ENCODE measurements at regions not wholly inside any gene's neighbourhood (a gene's known extent, or its start where the extent isn't known, plus 50 kb on each side); places are given as distances from the start of the nearest gene placed in this dataset.

DNA sequence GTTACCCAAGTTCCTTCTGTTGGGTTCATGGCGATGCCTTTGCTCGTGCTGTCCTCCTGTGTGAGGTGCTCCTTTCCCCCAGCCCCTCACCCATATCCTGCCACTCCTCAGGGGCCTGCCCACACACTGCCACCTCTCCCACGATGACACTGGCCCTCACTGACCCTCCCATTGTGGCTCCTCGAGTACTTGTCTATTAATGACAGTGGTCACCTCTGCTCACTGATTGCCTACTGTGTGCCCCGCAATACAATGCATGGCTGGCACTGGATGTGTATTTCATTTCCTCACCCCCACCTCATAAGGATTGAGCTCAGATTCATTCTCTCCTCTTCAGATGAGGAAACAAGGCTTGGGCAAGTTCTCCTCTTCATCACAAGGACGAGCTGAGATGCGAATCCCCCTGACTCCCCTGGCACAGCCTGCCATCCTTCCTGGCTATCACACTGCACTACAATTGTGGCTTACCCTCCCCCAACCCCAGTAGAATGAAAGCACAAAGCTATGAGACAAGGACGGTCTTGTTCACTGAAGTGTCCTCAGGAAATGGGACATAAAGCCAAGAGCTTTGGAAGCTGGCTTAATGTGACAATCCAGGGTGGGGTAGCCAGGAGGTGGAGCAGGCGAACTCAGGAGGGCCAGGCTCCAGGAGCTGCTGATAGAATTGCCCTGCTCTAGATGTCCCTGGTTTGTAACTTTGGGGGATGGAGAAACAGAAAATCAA is 93.9 kb upstream of the RAB12 start:
- Histone ChIP-seq H3K4me3 (ENCODE audit: low read depth in 1 of 3, low read length in 3 of 3) (no peak overlapping the region), H3K9me3 (ENCODE audit: control insufficient read depth in 4 of 4, low read length in 3 of 4) (peaks cover 0 to 1% (median 0%) of the 10 kb centered on the region in 4 donors), H3K27me3 (ENCODE audit: control insufficient read depth in 4 of 4, insufficient read depth in 4 of 4, low read length in 3 of 4) (no peaks in the 10 kb centered on the region), H3K9ac (ENCODE audit: low read depth in 1 of 2, low read length in 2 of 2) (no peak overlapping the region), H3K36me3 (ENCODE audit: control insufficient read depth in 4 of 4, insufficient read depth in 3 of 4, low read depth in 1 of 4, low read length in 3 of 4) (no peaks in the 10 kb centered on the region), H3K4me1 (ENCODE audit: control insufficient read depth in 4 of 4, insufficient read depth in 4 of 4, low read length in 3 of 4) (no peaks in the 10 kb centered on the region), H3K27ac (ENCODE audit: low read depth in 1 of 2, low read length in 2 of 2) (no peak overlapping the region)
- WGBS = 80% methylated on average over 9 of the region's 9 CpGs
- no peak for DNase-seq (ENCODE audit: low spot score)
- TF ChIP-seq TAF1 (conservative IDR thresholded peaks at IDR 0.05) = no peak
- TF ChIP-seq YY1 (IDR thresholded peaks at IDR 0.05) = no peak
- TF ChIP-seq, protein P1, sequence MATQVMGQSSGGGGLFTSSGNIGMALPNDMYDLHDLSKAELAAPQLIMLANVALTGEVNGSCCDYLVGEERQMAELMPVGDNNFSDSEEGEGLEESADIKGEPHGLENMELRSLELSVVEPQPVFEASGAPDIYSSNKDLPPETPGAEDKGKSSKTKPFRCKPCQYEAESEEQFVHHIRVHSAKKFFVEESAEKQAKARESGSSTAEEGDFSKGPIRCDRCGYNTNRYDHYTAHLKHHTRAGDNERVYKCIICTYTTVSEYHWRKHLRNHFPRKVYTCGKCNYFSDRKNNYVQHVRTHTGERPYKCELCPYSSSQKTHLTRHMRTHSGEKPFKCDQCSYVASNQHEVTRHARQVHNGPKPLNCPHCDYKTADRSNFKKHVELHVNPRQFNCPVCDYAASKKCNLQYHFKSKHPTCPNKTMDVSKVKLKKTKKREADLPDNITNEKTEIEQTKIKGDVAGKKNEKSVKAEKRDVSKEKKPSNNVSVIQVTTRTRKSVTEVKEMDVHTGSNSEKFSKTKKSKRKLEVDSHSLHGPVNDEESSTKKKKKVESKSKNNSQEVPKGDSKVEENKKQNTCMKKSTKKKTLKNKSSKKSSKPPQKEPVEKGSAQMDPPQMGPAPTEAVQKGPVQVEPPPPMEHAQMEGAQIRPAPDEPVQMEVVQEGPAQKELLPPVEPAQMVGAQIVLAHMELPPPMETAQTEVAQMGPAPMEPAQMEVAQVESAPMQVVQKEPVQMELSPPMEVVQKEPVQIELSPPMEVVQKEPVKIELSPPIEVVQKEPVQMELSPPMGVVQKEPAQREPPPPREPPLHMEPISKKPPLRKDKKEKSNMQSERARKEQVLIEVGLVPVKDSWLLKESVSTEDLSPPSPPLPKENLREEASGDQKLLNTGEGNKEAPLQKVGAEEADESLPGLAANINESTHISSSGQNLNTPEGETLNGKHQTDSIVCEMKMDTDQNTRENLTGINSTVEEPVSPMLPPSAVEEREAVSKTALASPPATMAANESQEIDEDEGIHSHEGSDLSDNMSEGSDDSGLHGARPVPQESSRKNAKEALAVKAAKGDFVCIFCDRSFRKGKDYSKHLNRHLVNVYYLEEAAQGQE (IDR thresholded peaks at IDR 0.05) = no peak
- no peak for TF ChIP-seq HNF4G (IDR thresholded peaks at IDR 0.05)
- no peak for TF ChIP-seq HNF4A (conservative IDR thresholded peaks at IDR 0.05)
- no peak for TF ChIP-seq RAD21 (IDR thresholded peaks at IDR 0.05)
- TF ChIP-seq, protein P2, sequence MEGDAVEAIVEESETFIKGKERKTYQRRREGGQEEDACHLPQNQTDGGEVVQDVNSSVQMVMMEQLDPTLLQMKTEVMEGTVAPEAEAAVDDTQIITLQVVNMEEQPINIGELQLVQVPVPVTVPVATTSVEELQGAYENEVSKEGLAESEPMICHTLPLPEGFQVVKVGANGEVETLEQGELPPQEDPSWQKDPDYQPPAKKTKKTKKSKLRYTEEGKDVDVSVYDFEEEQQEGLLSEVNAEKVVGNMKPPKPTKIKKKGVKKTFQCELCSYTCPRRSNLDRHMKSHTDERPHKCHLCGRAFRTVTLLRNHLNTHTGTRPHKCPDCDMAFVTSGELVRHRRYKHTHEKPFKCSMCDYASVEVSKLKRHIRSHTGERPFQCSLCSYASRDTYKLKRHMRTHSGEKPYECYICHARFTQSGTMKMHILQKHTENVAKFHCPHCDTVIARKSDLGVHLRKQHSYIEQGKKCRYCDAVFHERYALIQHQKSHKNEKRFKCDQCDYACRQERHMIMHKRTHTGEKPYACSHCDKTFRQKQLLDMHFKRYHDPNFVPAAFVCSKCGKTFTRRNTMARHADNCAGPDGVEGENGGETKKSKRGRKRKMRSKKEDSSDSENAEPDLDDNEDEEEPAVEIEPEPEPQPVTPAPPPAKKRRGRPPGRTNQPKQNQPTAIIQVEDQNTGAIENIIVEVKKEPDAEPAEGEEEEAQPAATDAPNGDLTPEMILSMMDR (IDR thresholded peaks at IDR 0.05; ENCODE audit: low read depth, low read length, missing input control) = no peak

DNA sequence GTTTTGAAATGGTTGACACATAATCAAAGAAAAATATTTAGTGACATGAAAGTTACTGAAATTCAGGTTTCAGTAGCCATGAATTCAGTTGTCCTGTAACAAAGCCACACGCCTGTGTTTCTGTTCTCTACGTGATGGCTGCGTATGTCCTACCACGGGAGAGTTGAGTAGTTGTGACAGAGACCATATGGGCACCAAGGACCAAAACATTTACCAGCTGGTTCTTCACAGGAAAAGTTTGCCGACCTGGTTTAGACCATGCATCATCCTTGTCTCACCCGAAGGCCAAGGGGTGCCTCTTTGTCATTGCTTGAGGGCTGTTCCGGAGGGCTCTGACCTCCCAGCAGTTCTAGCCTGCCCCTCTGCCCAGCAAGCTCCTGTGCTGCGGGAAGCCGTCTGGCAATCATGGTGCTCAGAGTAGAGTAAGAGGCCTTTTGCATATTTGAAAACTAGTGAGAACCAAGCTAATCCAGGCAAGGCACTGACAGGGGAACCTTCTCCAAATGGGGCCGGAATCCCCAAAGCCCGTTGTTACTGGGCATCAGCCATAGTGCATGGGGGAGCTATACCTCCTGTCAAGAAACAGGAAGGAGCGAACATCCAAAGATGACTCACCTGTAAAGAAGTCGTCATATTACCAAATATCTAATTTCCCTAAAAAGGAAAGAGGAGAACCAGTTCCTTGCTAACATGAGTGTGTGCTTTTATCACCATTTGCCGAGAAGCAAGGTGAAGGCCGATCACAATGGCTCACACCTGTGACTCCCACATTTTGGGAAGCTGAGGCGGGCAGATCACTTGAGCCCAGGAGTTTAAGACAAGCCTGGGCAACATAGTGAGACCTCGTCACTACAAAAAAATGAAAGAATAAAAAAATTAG is 92.6 kb upstream of the RAB12 start:
- 82% methylated on average over 17 of the region's 17 CpGs for WGBS
- DNase-seq (ENCODE audit: low spot score) = no peak

More for the DNA sequence above, 92.6 kb upstream of the RAB12 start:
- no peaks in the 10 kb centered on the region for H3K27me3 ChIP-seq (ENCODE audit: control insufficient read depth in 4 of 4, insufficient read depth in 4 of 4, low read length in 3 of 4)
- H3K4me1 ChIP-seq (ENCODE audit: control insufficient read depth in 4 of 4, insufficient read depth in 4 of 4, low read length in 3 of 4) = no peaks in the 10 kb centered on the region
- H3K9me3 ChIP-seq (ENCODE audit: control insufficient read depth in 4 of 4, low read length in 3 of 4) = peaks cover 0 to 6% (median 1%) of the 10 kb centered on the region in 4 donors
- H3K4me3 ChIP-seq (ENCODE audit: low read depth in 1 of 3, low read length in 3 of 3) = no peak overlapping the region
- H3K27ac ChIP-seq (ENCODE audit: low read depth in 1 of 2, low read length in 2 of 2) = no peak overlapping the region
- H3K36me3 ChIP-seq (ENCODE audit: control insufficient read depth in 4 of 4, insufficient read depth in 3 of 4, low read depth in 1 of 4, low read length in 3 of 4) = no peaks in the 10 kb centered on the region
- no peak overlapping the region for H3K9ac ChIP-seq (ENCODE audit: low read depth in 1 of 2, low read length in 2 of 2)
- TF ChIP-seq, protein P3, sequence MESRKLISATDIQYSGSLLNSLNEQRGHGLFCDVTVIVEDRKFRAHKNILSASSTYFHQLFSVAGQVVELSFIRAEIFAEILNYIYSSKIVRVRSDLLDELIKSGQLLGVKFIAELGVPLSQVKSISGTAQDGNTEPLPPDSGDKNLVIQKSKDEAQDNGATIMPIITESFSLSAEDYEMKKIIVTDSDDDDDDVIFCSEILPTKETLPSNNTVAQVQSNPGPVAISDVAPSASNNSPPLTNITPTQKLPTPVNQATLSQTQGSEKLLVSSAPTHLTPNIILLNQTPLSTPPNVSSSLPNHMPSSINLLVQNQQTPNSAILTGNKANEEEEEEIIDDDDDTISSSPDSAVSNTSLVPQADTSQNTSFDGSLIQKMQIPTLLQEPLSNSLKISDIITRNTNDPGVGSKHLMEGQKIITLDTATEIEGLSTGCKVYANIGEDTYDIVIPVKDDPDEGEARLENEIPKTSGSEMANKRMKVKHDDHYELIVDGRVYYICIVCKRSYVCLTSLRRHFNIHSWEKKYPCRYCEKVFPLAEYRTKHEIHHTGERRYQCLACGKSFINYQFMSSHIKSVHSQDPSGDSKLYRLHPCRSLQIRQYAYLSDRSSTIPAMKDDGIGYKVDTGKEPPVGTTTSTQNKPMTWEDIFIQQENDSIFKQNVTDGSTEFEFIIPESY (IDR thresholded peaks at IDR 0.05) = no peak
- no peak for TF ChIP-seq EGR1 (IDR thresholded peaks at IDR 0.05; ENCODE audit: low read depth in 2 of 2)
- TF ChIP-seq YY1 (IDR thresholded peaks at IDR 0.05) = no peak
- no peak for TF ChIP-seq HNF4G (IDR thresholded peaks at IDR 0.05)
- no peak for TF ChIP-seq RAD21 (IDR thresholded peaks at IDR 0.05)
- TF ChIP-seq JUND (IDR thresholded peaks at IDR 0.05) = no peak
- TF ChIP-seq, protein P4, sequence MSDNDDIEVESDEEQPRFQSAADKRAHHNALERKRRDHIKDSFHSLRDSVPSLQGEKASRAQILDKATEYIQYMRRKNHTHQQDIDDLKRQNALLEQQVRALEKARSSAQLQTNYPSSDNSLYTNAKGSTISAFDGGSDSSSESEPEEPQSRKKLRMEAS (IDR thresholded peaks at IDR 0.05) = no peak
- TF ChIP-seq, protein P1 (IDR thresholded peaks at IDR 0.05) = no peak
- TF ChIP-seq HNF4A (conservative IDR thresholded peaks at IDR 0.05) = no peak

Measured in liver (tissue), 8 donors.